Stimulated activated naive CD8-positive, alpha-beta T cell treated with anti-CD3 and anti-CD28 coated beads, Interleukin-15, amount 100 ng/mL, for 72 hours (primary cell): ENCODE measurements at regions not wholly inside any gene's neighbourhood (a gene's known extent, or its start where the extent isn't known, plus 50 kb on each side); places are given as distances from the start of the nearest gene placed in this dataset.

Experiments used
- ATAC-seq: fragments of 150-1000 bp; cut with Tn5 transposase; 2 replicates; pipeline ENCODE4 v1.10.0; 2021; ENCODE audit warnings: mild to moderate bottlenecking, moderate library complexity
- DNase-seq, 2 donors: peaks; one replicate each; pipeline ENCODE4 v3.0.0; 2021 to 2022
- H3K27ac Mint-ChIP-seq, 2 donors: one replicate each; pipeline ENCODE4 v1.8.0; 2022; ENCODE audit warnings: mild to moderate bottlenecking in 2 of 2, mixed read lengths in 2 of 2, moderate library complexity in 2 of 2
- H3K27me3 Mint-ChIP-seq: one replicate; pipeline ENCODE4 v1.8.0; 2022; ENCODE audit warnings: mixed read lengths
- H3K4me1 Mint-ChIP-seq: one replicate; pipeline ENCODE4 v1.8.0; 2022; ENCODE audit warnings: mild to moderate bottlenecking, mixed read lengths
- H3K4me3 Mint-ChIP-seq, 2 donors: one replicate each; pipeline ENCODE4 v1.8.0; 2022; ENCODE audit warnings: mild to moderate bottlenecking in 2 of 2, mixed read lengths in 2 of 2, moderate library complexity in 1 of 2
- H3K9me3 Mint-ChIP-seq, 2 donors: one replicate each; pipeline ENCODE4 v1.8.0; 2022; ENCODE audit warnings: mixed read lengths in 2 of 2

GRCh38 chr4:136864604-136865185 is 667.6 kb downstream of the PCDH18 start:
- ATAC-seq (no peak), DNase-seq (peak in 1 of 2 donors; percentile 11)
- Mint-ChIP-seq H3K4me1 (no peaks in the 10 kb centered on the region), H3K9me3 (no peaks in the 10 kb centered on the region), H3K27ac (no peak overlapping the region), H3K4me3 (no peak overlapping the region), H3K27me3 (no peaks in the 10 kb centered on the region)

- no peak for ATAC-seq
- no peak overlapping the region for H3K4me3 Mint-ChIP-seq
Observed at GRCh38 chr4:136863756-136864155, 668.5 kb downstream of the PCDH18 start.

GRCh38 chr4:136862653-136863052 is 669.6 kb downstream of the PCDH18 start:
- H3K27ac Mint-ChIP-seq, result no peak overlapping the region
- H3K9me3 Mint-ChIP-seq, result no peaks in the 10 kb centered on the region
- ATAC-seq (no peak), DNase-seq (no peak)
- H3K4me1 Mint-ChIP-seq, result no peaks in the 10 kb centered on the region
- H3K27me3 Mint-ChIP-seq, result no peaks in the 10 kb centered on the region
- H3K4me3 Mint-ChIP-seq, result no peak overlapping the region

More at GRCh38 chr4:136863756-136864155, 668.5 kb downstream of the PCDH18 start:
- Mint-ChIP-seq H3K27ac (no peak overlapping the region), H3K9me3 (no peaks in the 10 kb centered on the region), H3K4me1 (no peaks in the 10 kb centered on the region), H3K27me3 (no peaks in the 10 kb centered on the region)
- no peak for DNase-seq

- no peak overlapping the region for H3K4me3 Mint-ChIP-seq
- no peaks in the 10 kb centered on the region for H3K9me3 Mint-ChIP-seq
- H3K4me1 Mint-ChIP-seq, result no peaks in the 10 kb centered on the region
- no peak overlapping the region for H3K27ac Mint-ChIP-seq
- DNase-seq (no peak), ATAC-seq (no peak)
- H3K27me3 Mint-ChIP-seq, result no peaks in the 10 kb centered on the region
Observed at GRCh38 chr4:136861091-136861490, 671.2 kb downstream of the PCDH18 start.

- no peak overlapping the region for H3K4me3 Mint-ChIP-seq
- H3K4me1 Mint-ChIP-seq, result no peaks in the 10 kb centered on the region
- H3K9me3 Mint-ChIP-seq, result peaks cover 0 to 6% of the 10 kb centered on the region in 2 donors
- no peak for DNase-seq
- no peak overlapping the region for H3K27ac Mint-ChIP-seq
- no peaks in the 10 kb centered on the region for H3K27me3 Mint-ChIP-seq
- no peak for ATAC-seq
Observed at GRCh38 chr4:136858903-136859302, 673.4 kb downstream of the PCDH18 start.

- Mint-ChIP-seq H3K27ac (no peak overlapping the region), H3K4me3 (no peak overlapping the region), H3K27me3 (no peaks in the 10 kb centered on the region), H3K9me3 (peaks cover 0 to 6% of the 10 kb centered on the region in 2 donors), H3K4me1 (no peaks in the 10 kb centered on the region)
- DNase-seq, result no peak
- ATAC-seq, result no peak
Observed at GRCh38 chr4:136855886-136856285, 676.4 kb downstream of the PCDH18 start.

GRCh38 chr4:136850446-136850845 is 681.8 kb downstream of the PCDH18 start:
- H3K9me3 Mint-ChIP-seq, result peaks cover 15 to 25% of the 10 kb centered on the region in 2 donors
- H3K27ac Mint-ChIP-seq, result no peak overlapping the region
- H3K4me3 Mint-ChIP-seq, result no peak overlapping the region
- no peaks in the 10 kb centered on the region for H3K4me1 Mint-ChIP-seq
- DNase-seq (no peak), ATAC-seq (no peak)
- no peaks in the 10 kb centered on the region for H3K27me3 Mint-ChIP-seq

- no peak overlapping the region for H3K4me3 Mint-ChIP-seq
- ATAC-seq (no peak), DNase-seq (no peak)
- no peak overlapping the region for H3K27ac Mint-ChIP-seq
- H3K27me3 Mint-ChIP-seq, result no peaks in the 10 kb centered on the region
- H3K4me1 Mint-ChIP-seq, result no peaks in the 10 kb centered on the region
- H3K9me3 Mint-ChIP-seq, result peaks cover 12 to 29% of the 10 kb centered on the region in 2 donors
Observed at GRCh38 chr4:136847881-136848621, 684.2 kb downstream of the PCDH18 start.

GRCh38 chr4:136841526-136841925 is 690.8 kb downstream of the PCDH18 start:
- DNase-seq (no peak), ATAC-seq (no peak)
- H3K27ac Mint-ChIP-seq, result no peak overlapping the region
- H3K9me3 Mint-ChIP-seq, result peaks cover 15 to 28% of the 10 kb centered on the region in 2 donors
- no peaks in the 10 kb centered on the region for H3K4me1 Mint-ChIP-seq
- H3K4me3 Mint-ChIP-seq, result no peak overlapping the region
- no peaks in the 10 kb centered on the region for H3K27me3 Mint-ChIP-seq

- ATAC-seq (no peak), DNase-seq (no peak)
- Mint-ChIP-seq H3K27me3 (no peaks in the 10 kb centered on the region), H3K4me1 (no peaks in the 10 kb centered on the region), H3K27ac (no peak overlapping the region), H3K4me3 (no peak overlapping the region), H3K9me3 (peaks cover 10 to 14% of the 10 kb centered on the region in 2 donors)
Observed at GRCh38 chr4:136838607-136839006, 693.7 kb downstream of the PCDH18 start.

GRCh38 chr4:136831553-136831952 is 700.7 kb downstream of the PCDH18 start:
- no peaks in the 10 kb centered on the region for H3K27me3 Mint-ChIP-seq
- H3K9me3 Mint-ChIP-seq, result no peaks in the 10 kb centered on the region
- no peak overlapping the region for H3K27ac Mint-ChIP-seq
- no peak for ATAC-seq
- no peak for DNase-seq
- no peak overlapping the region for H3K4me3 Mint-ChIP-seq
- H3K4me1 Mint-ChIP-seq, result no peaks in the 10 kb centered on the region

GRCh38 chr4:136829280-136829679 is 703.0 kb downstream of the PCDH18 start:
- H3K4me1 Mint-ChIP-seq, result no peaks in the 10 kb centered on the region
- H3K4me3 Mint-ChIP-seq, result no peak overlapping the region
- H3K9me3 Mint-ChIP-seq, result no peaks in the 10 kb centered on the region
- no peak overlapping the region for H3K27ac Mint-ChIP-seq
- H3K27me3 Mint-ChIP-seq, result no peaks in the 10 kb centered on the region
- ATAC-seq (no peak), DNase-seq (no peak)

- ATAC-seq (no peak), DNase-seq (no peak)
- H3K4me3 Mint-ChIP-seq, result no peak overlapping the region
- H3K27me3 Mint-ChIP-seq, result no peaks in the 10 kb centered on the region
- H3K9me3 Mint-ChIP-seq, result no peaks in the 10 kb centered on the region
- H3K4me1 Mint-ChIP-seq, result no peaks in the 10 kb centered on the region
- H3K27ac Mint-ChIP-seq, result no peak overlapping the region
Observed at GRCh38 chr4:136823020-136823419, 709.3 kb downstream of the PCDH18 start.

GRCh38 chr4:136818811-136819330 is 713.4 kb downstream of the PCDH18 start:
- Mint-ChIP-seq H3K4me1 (no peaks in the 10 kb centered on the region), H3K9me3 (no peaks in the 10 kb centered on the region), H3K27me3 (no peaks in the 10 kb centered on the region), H3K27ac (no peak overlapping the region), H3K4me3 (no peak overlapping the region)
- no peak for ATAC-seq
- DNase-seq, result no peak

GRCh38 chr4:136812100-136812880 is 720.0 kb downstream of the PCDH18 start:
- H3K4me3 Mint-ChIP-seq, result no peak overlapping the region
- no peaks in the 10 kb centered on the region for H3K4me1 Mint-ChIP-seq
- DNase-seq (no peak), ATAC-seq (no peak)
- no peaks in the 10 kb centered on the region for H3K27me3 Mint-ChIP-seq
- H3K9me3 Mint-ChIP-seq, result no peaks in the 10 kb centered on the region
- H3K27ac Mint-ChIP-seq, result no peak overlapping the region
